HG03565 (cell line): ENCODE measurements at regions not wholly inside any gene's neighbourhood (a gene's known extent, or its start where the extent isn't known, plus 50 kb on each side); places are given as distances from the start of the nearest gene placed in this dataset.

ENCODE experiments used
- ATAC-seq: cut with Tn5 transposase; IDR thresholded peaks from one replicate; pipeline ENCODE4 v1.9.1; 2021; ENCODE audit warnings: mild to moderate bottlenecking, moderate library complexity; ENCODE audit not compliant: unreplicated experiment

GRCh38 chr18:55064073-55064472 lies 104.8 kb upstream of the CCDC68 start:
- ATAC-seq = no peak

GRCh38 chr18:55054021-55054990 lies 95.0 kb upstream of the CCDC68 start:
- ATAC-seq = no peak

GRCh38 chr18:55048892-55049291 lies 89.6 kb upstream of the CCDC68 start:
- no peak for ATAC-seq

GRCh38 chr18:55047546-55047945 lies 88.3 kb upstream of the CCDC68 start:
- no peak for ATAC-seq

GRCh38 chr18:55041366-55041765 lies 82.1 kb upstream of the CCDC68 start:
- ATAC-seq = no peak

- ATAC-seq = no peak
Measured at GRCh38 chr18:55038162-55038561, 78.9 kb upstream of the CCDC68 start.

GRCh38 chr18:55034742-55035141 lies 75.5 kb upstream of the CCDC68 start:
- ATAC-seq = no peak

- ATAC-seq = no peak
Measured at GRCh38 chr18:55031979-55032378, 72.7 kb upstream of the CCDC68 start.

- ATAC-seq = no peak
Measured at GRCh38 chr18:55031576-55031975, 72.3 kb upstream of the CCDC68 start.

GRCh38 chr18:55031164-55031563 lies 71.9 kb upstream of the CCDC68 start:
- ATAC-seq = no peak

GRCh38 chr18:55024564-55024963 lies 65.3 kb upstream of the CCDC68 start:
- ATAC-seq = no peak

GRCh38 chr18:55018602-55019001 lies 59.3 kb upstream of the CCDC68 start:
- no peak for ATAC-seq

GRCh38 chr18:55014095-55014494 lies 54.8 kb upstream of the CCDC68 start:
- ATAC-seq = no peak

- no peak for ATAC-seq
Measured at GRCh38 chr18:55013685-55014084, 54.4 kb upstream of the CCDC68 start.

- ATAC-seq = no peak
Measured at GRCh38 chr18:55013086-55013485, 53.8 kb upstream of the CCDC68 start.

- no peak for ATAC-seq
Measured at GRCh38 chr18:55012008-55012407, 52.7 kb upstream of the CCDC68 start.
